ENCODE measurements at regions not wholly inside any gene's neighbourhood (a gene's known extent, or its start where the extent isn't known, plus 50 kb on each side); places are given as distances from the start of the nearest gene placed in this dataset.
"Not testable (repeated sequence)": the region's sequence is repeated elsewhere in the genome, so short reads cannot be mapped to it uniquely, and the experiment has no call there.

DNA sequence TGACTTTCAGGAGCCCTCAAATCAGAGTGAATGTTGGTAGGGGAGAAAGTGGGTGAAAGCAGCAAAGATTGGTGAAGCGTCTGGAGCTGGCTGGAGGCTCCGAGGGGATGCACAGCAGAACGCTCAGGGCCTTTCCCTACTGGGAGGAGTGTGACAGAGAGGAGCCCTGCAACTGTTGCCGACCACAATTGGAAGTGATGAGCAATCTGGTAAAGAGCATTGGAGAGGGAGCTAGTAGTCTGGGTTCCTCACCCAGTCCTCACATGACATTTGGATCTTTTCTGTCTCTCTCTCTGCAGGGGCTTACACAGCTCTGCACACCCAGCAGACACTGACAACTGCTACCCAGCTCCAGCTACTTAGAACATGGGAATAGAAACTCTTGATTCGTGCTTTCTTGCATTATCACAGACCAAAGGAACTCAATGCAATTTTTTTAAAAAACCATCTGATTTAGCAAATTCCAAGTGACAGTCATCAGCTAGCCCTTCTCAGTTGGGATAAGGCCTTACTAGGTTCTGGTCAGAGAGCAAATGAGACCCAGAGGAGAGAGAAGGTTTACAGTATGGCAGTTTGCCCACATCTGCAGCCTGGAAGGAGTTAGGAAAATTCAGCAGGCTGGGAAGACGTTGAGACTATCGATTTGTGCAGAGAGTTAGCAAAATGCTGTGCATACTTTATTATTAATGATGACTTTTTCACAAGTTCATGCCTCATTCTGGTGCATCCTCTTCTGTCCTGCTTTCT lies 278.0 kb upstream of the PLET1 start:
- intact Hi-C loops (cut with micrococcal nuclease) (no loop called here), dilution Hi-C loops (cut with MboI; ENCODE audit: extremely low pct_ligation_motif_present, low sequenced_read_pairs) (no loop called here)
- Histone ChIP-seq H3K27me3 (ENCODE audit: control insufficient read depth in 2 of 2, insufficient read depth in 2 of 2, low read length in 2 of 2) (no peaks in the 10 kb centered on the region), H3K4me3 (replicated peaks in 1 of 3; ENCODE audit: insufficient read depth in 1 of 3, low read depth in 1 of 3, low read length in 3 of 3) (no peak overlapping the region), H3K9me1 (replicated peaks; ENCODE audit: control insufficient read depth, extremely low read depth, insufficient read depth, low read length) (no peaks in the 10 kb centered on the region), H3K79me2 (ENCODE audit: control insufficient read depth, insufficient read depth, low read length) (no peaks in the 10 kb centered on the region), H3K27ac (ENCODE audit: insufficient read depth, low read depth, low read length) (no peak overlapping the region), H3K4me1 (ENCODE audit: control insufficient read depth, extremely low read depth, insufficient read depth, low read length) (no peaks in the 10 kb centered on the region), H3K4me2 (ENCODE audit: insufficient read depth, low read length) (no peak overlapping the region), H3K9me3 (replicated peaks; ENCODE audit: control insufficient read depth, insufficient read depth, low read length) (no peaks in the 10 kb centered on the region), H4K20me1 (replicated peaks; ENCODE audit: control insufficient read depth, extremely low read depth, insufficient read depth, low read length) (no peaks in the 10 kb centered on the region), H3K9ac (replicated peaks; ENCODE audit: extremely low read depth, insufficient read depth, low read length) (no peak overlapping the region), H3K36me3 (ENCODE audit: control insufficient read depth in 2 of 2, extremely low read depth in 1 of 2, insufficient read depth in 2 of 2, low read length in 2 of 2) (no peaks in the 10 kb centered on the region), H2AFZ (ENCODE audit: low read depth, low read length) (no peak overlapping the region)
- TF ChIP-seq EZH2 (IDR thresholded peaks at IDR 0.05; ENCODE audit: borderline replicate concordance, low read depth, low read length, severe bottlenecking) = no peak
- TF ChIP-seq, protein P1, sequence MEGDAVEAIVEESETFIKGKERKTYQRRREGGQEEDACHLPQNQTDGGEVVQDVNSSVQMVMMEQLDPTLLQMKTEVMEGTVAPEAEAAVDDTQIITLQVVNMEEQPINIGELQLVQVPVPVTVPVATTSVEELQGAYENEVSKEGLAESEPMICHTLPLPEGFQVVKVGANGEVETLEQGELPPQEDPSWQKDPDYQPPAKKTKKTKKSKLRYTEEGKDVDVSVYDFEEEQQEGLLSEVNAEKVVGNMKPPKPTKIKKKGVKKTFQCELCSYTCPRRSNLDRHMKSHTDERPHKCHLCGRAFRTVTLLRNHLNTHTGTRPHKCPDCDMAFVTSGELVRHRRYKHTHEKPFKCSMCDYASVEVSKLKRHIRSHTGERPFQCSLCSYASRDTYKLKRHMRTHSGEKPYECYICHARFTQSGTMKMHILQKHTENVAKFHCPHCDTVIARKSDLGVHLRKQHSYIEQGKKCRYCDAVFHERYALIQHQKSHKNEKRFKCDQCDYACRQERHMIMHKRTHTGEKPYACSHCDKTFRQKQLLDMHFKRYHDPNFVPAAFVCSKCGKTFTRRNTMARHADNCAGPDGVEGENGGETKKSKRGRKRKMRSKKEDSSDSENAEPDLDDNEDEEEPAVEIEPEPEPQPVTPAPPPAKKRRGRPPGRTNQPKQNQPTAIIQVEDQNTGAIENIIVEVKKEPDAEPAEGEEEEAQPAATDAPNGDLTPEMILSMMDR (IDR thresholded peaks at IDR 0.05; ENCODE audit: extremely low read depth in 1 of 2, insufficient read depth in 1 of 2, low read depth in 1 of 2, low read length in 2 of 2) = no peak
- TF ChIP-seq, protein P2, sequence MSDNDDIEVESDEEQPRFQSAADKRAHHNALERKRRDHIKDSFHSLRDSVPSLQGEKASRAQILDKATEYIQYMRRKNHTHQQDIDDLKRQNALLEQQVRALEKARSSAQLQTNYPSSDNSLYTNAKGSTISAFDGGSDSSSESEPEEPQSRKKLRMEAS (IDR thresholded peaks at IDR 0.05; ENCODE audit: insufficient read depth, insufficient read length) = no peak
- TF ChIP-seq POLR2AphosphoS5 (IDR thresholded peaks at IDR 0.05; ENCODE audit: insufficient read depth, low read depth, low read length) = no peak
- TF ChIP-seq JUN (IDR thresholded peaks at IDR 0.05; ENCODE audit: borderline replicate concordance, insufficient read depth, insufficient read length, low read depth) = no peak
- no peak for TF ChIP-seq POLR2A (IDR thresholded peaks at IDR 0.05; ENCODE audit: low read depth, low read length)
- TF ChIP-seq FOS (IDR thresholded peaks at IDR 0.05; ENCODE audit: borderline replicate concordance, insufficient read depth, low read length) = no peak
- no peak for TF ChIP-seq MYC (IDR thresholded peaks at IDR 0.05; ENCODE audit: low read depth, low read length)
- no peak for TF ChIP-seq GATA2 (IDR thresholded peaks at IDR 0.05; ENCODE audit: insufficient read depth, insufficient read length, low read depth, low read length)
- no peak for DNase-seq (ENCODE audit: low read depth, low spot score)
- POLR2A ChIA-PET = no interaction called here
- no TSS peak for BruUV-seq (replicated peaks)
- no peak for FAIRE-seq
- CTCF ChIA-PET = no interaction called here

DNA sequence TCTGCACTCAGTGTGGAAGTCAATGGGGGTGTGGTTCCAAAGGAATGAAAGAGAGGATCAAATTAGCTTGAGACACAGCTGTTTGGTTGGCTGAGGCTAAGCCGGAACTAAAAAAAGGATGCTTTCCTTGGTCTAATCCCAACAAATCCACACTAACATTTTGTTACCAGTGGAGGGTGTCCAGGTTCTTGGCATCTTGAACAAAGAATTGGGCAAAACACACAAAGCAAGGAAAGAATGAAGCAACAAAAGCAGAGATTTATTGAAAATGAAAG lies 278.6 kb upstream of the PLET1 start:
- DNase-seq (ENCODE audit: low read depth, low spot score); dilution Hi-C loops (cut with MboI; ENCODE audit: extremely low pct_ligation_motif_present, low sequenced_read_pairs); H3K4me1 ChIP-seq (ENCODE audit: control insufficient read depth, extremely low read depth, insufficient read depth, low read length); CTCF ChIA-PET; H3K4me3 ChIP-seq (replicated peaks in 1 of 3; ENCODE audit: insufficient read depth in 1 of 3, low read depth in 1 of 3, low read length in 3 of 3); POLR2A ChIA-PET; H3K27me3 ChIP-seq (ENCODE audit: control insufficient read depth in 2 of 2, insufficient read depth in 2 of 2, low read length in 2 of 2); H4K20me1 ChIP-seq (replicated peaks; ENCODE audit: control insufficient read depth, extremely low read depth, insufficient read depth, low read length); BruUV-seq (replicated peaks); H3K9ac ChIP-seq (replicated peaks; ENCODE audit: extremely low read depth, insufficient read depth, low read length); FAIRE-seq; H3K9me1 ChIP-seq (replicated peaks; ENCODE audit: control insufficient read depth, extremely low read depth, insufficient read depth, low read length); intact Hi-C loops (cut with micrococcal nuclease); H3K79me2 ChIP-seq (ENCODE audit: control insufficient read depth, insufficient read depth, low read length); H3K4me2 ChIP-seq (ENCODE audit: insufficient read depth, low read length); H3K36me3 ChIP-seq (ENCODE audit: control insufficient read depth in 2 of 2, extremely low read depth in 1 of 2, insufficient read depth in 2 of 2, low read length in 2 of 2); H3K27ac ChIP-seq (ENCODE audit: insufficient read depth, low read depth, low read length); H3K9me3 ChIP-seq (replicated peaks; ENCODE audit: control insufficient read depth, insufficient read depth, low read length); H2AFZ ChIP-seq (ENCODE audit: low read depth, low read length): not testable (repeated sequence)
